T-helper 17 cell (primary cell): ENCODE measurements at regions not wholly inside any gene's neighbourhood (a gene's known extent, or its start where the extent isn't known, plus 50 kb on each side); places are given as distances from the start of the nearest gene placed in this dataset.

Experiments
- ATAC-seq: fragments of 150-1000 bp; cut with Tn5 transposase; 2 replicates; pipeline ENCODE4 v1.10.0; 2021; ENCODE audit warnings: mild to moderate bottlenecking, moderate library complexity
- DNase-seq, 3 donors: peaks; one replicate each; pipeline versions ENCODE4 v3.0.0 to v3.0.0-alpha.2; 2020 to 2021
- H3K9me3 ChIP-seq: one replicate; pipeline ENCODE4 v1.7.0; 2013; ENCODE audit warnings: low read length, mild to moderate bottlenecking; ENCODE audit not compliant: control insufficient read depth, poor library complexity, severe bottlenecking
- H3K27ac Mint-ChIP-seq: one replicate; pipeline ENCODE4 v1.8.0; 2022; ENCODE audit warnings: mild to moderate bottlenecking, moderate library complexity, mixed read lengths
- H3K27me3 Mint-ChIP-seq: one replicate; pipeline ENCODE4 v1.8.0; 2022; ENCODE audit warnings: mixed read lengths
- H3K36me3 Mint-ChIP-seq: one replicate; pipeline ENCODE4 v1.8.0; 2022; ENCODE audit warnings: low read depth, mixed read lengths
- H3K4me1 Mint-ChIP-seq: one replicate; pipeline ENCODE4 v1.8.0; 2022; ENCODE audit warnings: mild to moderate bottlenecking, mixed read lengths
- H3K4me3 Mint-ChIP-seq: one replicate; pipeline ENCODE4 v1.8.0; 2022; ENCODE audit warnings: mild to moderate bottlenecking, moderate library complexity, mixed read lengths

DNA sequence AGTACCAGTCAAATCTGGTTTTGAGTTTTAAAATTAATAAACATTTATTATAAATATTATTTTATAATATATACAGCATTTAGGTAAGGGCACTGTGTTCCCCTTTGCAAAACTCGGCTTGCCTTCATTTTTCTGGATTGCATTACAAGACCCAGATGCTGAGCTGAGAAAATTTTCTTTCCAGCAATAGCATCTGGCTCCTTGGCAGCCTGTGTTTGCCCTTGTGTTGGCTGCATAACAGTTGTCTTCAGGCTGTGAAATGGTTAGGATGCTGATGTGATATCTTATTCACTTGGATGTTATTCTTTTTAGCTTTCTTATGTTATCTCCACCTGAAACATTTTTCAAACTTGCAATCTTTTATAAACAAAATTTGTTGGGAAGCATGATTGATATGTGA, 784.4 kb downstream of the DACH1 start:
- Mint-ChIP-seq H3K27ac (no peak overlapping the region), H3K4me3 (no peak overlapping the region), H3K4me1 (no peaks in the 10 kb centered on the region), H3K27me3 (no peaks in the 10 kb centered on the region), H3K36me3 (no peaks in the 10 kb centered on the region)
- DNase-seq, result no peak
- no peak for ATAC-seq
- H3K9me3 ChIP-seq, result no peaks in the 10 kb centered on the region

- ATAC-seq, result no peak
- Mint-ChIP-seq H3K27me3 (no peaks in the 10 kb centered on the region), H3K27ac (no peak overlapping the region), H3K4me1 (no peaks in the 10 kb centered on the region), H3K36me3 (no peaks in the 10 kb centered on the region), H3K4me3 (no peak overlapping the region)
- DNase-seq, result no peak
- H3K9me3 ChIP-seq, result no peaks in the 10 kb centered on the region
Measured at GRCh38 chr13:71079638-71080037, 787.4 kb downstream of the DACH1 start.

DNA sequence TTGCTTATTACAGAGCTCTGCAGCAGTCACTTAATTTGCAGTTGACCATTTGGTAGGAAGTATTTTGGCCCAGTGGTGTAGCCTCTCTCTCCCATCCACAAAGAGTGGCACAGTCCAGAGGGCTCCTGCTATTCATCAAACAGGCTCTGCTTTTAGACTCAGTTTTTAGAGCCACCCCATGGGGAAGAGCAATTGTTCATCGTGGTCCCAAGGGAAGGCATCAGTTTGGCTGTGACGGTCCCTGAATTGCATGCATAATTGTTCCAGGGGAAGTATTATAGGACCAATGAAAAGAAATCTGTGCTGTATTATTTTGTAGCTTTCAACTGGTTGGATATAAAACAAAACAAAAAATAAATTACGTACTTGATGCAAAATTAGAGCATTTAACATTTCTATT, 799.0 kb downstream of the DACH1 start:
- ATAC-seq (no peak), DNase-seq (no peak)
- Mint-ChIP-seq H3K4me3 (no peak overlapping the region), H3K27ac (no peak overlapping the region), H3K36me3 (no peaks in the 10 kb centered on the region), H3K27me3 (no peaks in the 10 kb centered on the region), H3K4me1 (no peaks in the 10 kb centered on the region)
- H3K9me3 ChIP-seq, result no peaks in the 10 kb centered on the region

- Mint-ChIP-seq H3K27ac (no peak overlapping the region), H3K36me3 (no peaks in the 10 kb centered on the region), H3K27me3 (no peaks in the 10 kb centered on the region), H3K4me1 (no peaks in the 10 kb centered on the region), H3K4me3 (no peak overlapping the region)
- ATAC-seq (no peak), DNase-seq (no peak)
- H3K9me3 ChIP-seq, result no peaks in the 10 kb centered on the region
Measured at GRCh38 chr13:71067165-71067815, 799.7 kb downstream of the DACH1 start.

- no peaks in the 10 kb centered on the region for H3K9me3 ChIP-seq
- Mint-ChIP-seq H3K36me3 (no peaks in the 10 kb centered on the region), H3K27me3 (no peaks in the 10 kb centered on the region), H3K27ac (no peak overlapping the region), H3K4me3 (no peak overlapping the region), H3K4me1 (no peaks in the 10 kb centered on the region)
- DNase-seq (no peak), ATAC-seq (no peak)
Measured at GRCh38 chr13:71056581-71056980, 810.4 kb downstream of the DACH1 start.

- no peaks in the 10 kb centered on the region for H3K27me3 Mint-ChIP-seq
- no peaks in the 10 kb centered on the region for H3K9me3 ChIP-seq
- no peak for DNase-seq
- ATAC-seq, result no peak
- no peaks in the 10 kb centered on the region for H3K4me1 Mint-ChIP-seq
- no peaks in the 10 kb centered on the region for H3K36me3 Mint-ChIP-seq
- H3K4me3 Mint-ChIP-seq, result no peak overlapping the region
- H3K27ac Mint-ChIP-seq, result no peak overlapping the region
Measured at GRCh38 chr13:71055644-71056043, 811.4 kb downstream of the DACH1 start.

- DNase-seq (no peak), ATAC-seq (no peak)
- Mint-ChIP-seq H3K27me3 (no peaks in the 10 kb centered on the region), H3K4me1 (no peaks in the 10 kb centered on the region), H3K27ac (no peak overlapping the region), H3K4me3 (no peak overlapping the region), H3K36me3 (no peaks in the 10 kb centered on the region)
- no peaks in the 10 kb centered on the region for H3K9me3 ChIP-seq
Measured at GRCh38 chr13:71055047-71055446, 812.0 kb downstream of the DACH1 start.

DNA sequence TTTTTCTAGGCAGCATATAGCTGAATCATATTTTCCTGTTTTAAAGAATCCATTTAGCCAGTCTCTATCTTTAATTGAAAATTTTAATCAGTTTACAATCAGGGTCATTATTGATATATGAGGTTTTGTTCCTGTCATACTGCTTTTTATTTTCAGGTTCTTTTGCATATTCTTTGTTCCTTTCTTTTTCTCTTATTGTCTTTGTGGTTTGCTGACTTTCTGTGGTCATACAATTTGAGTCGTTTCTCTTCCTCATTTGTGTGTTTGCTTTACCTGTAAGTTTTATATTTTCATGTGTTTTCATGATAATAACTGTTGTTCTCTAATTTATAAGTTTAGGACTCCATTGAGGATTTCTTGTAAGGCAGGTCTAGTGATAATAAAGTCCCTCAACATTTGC, 812.6 kb downstream of the DACH1 start:
- no peaks in the 10 kb centered on the region for H3K4me1 Mint-ChIP-seq
- H3K4me3 Mint-ChIP-seq, result no peak overlapping the region
- DNase-seq (no peak), ATAC-seq (no peak)
- no peaks in the 10 kb centered on the region for H3K9me3 ChIP-seq
- no peak overlapping the region for H3K27ac Mint-ChIP-seq
- H3K27me3 Mint-ChIP-seq, result no peaks in the 10 kb centered on the region
- no peaks in the 10 kb centered on the region for H3K36me3 Mint-ChIP-seq

GRCh38 chr13:71051573-71051972, 815.4 kb downstream of the DACH1 start:
- Mint-ChIP-seq H3K27me3 (no peaks in the 10 kb centered on the region), H3K36me3 (no peaks in the 10 kb centered on the region), H3K4me3 (no peak overlapping the region), H3K4me1 (no peaks in the 10 kb centered on the region), H3K27ac (no peak overlapping the region)
- no peaks in the 10 kb centered on the region for H3K9me3 ChIP-seq
- ATAC-seq (no peak), DNase-seq (no peak)

- no peaks in the 10 kb centered on the region for H3K27me3 Mint-ChIP-seq
- H3K36me3 Mint-ChIP-seq, result no peaks in the 10 kb centered on the region
- H3K4me1 Mint-ChIP-seq, result no peaks in the 10 kb centered on the region
- DNase-seq, result no peak
- peaks cover 3% of the 10 kb centered on the region for H3K9me3 ChIP-seq
- H3K27ac Mint-ChIP-seq, result no peak overlapping the region
- no peak for ATAC-seq
- no peak overlapping the region for H3K4me3 Mint-ChIP-seq
Measured at GRCh38 chr13:71046360-71047079, 820.5 kb downstream of the DACH1 start.

GRCh38 chr13:71045101-71045500, 821.9 kb downstream of the DACH1 start:
- Mint-ChIP-seq H3K4me1 (no peaks in the 10 kb centered on the region), H3K27ac (no peak overlapping the region), H3K4me3 (no peak overlapping the region), H3K27me3 (no peaks in the 10 kb centered on the region), H3K36me3 (no peaks in the 10 kb centered on the region)
- peaks cover 3% of the 10 kb centered on the region for H3K9me3 ChIP-seq
- ATAC-seq (no peak), DNase-seq (no peak)

DNA sequence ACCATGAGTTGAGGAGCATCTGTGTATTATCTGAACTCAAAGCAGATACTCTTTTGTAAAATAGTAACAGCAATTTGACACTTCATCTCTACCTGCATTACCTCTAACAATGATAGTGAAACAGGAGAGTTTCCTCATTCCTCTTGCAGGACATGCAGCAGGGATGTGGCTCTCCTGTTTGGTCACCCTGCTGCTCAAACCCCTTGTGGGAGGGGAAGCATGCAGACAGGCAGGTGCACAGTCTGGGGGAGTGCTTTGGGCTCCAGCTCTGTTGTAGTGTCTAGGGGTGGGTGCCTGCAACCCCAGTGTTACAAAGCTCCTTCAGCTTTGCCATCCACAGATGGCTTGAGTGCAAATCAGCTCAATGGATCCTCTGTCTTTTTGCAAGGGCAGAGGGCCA, 827.6 kb downstream of the DACH1 start:
- ATAC-seq, result no peak
- no peaks in the 10 kb centered on the region for H3K36me3 Mint-ChIP-seq
- H3K4me1 Mint-ChIP-seq, result no peaks in the 10 kb centered on the region
- DNase-seq, result no peak
- H3K27me3 Mint-ChIP-seq, result no peaks in the 10 kb centered on the region
- no peak overlapping the region for H3K4me3 Mint-ChIP-seq
- no peak overlapping the region for H3K27ac Mint-ChIP-seq
- H3K9me3 ChIP-seq, result no peaks in the 10 kb centered on the region

DNA sequence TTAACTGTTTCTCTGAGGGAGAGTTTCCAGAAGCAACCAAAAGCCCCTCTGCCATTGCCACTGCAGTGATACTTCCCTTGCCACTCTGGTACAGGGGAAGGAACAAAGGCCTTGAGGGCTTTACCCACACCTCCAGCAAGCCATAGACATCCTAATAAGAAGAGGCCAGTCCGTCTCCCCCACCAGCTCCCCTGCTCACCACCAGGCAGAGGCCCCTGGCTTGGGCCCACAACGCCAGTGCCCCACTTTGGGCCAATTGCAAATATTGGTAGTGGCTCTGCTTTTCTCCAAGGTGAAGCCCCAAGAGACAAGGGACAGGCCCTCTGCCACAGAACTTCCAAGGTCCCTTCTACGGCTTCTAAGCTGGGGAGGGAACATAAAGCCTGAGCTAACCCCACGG, 833.0 kb downstream of the DACH1 start:
- no peak for DNase-seq
- no peaks in the 10 kb centered on the region for H3K9me3 ChIP-seq
- Mint-ChIP-seq H3K27ac (no peak overlapping the region), H3K4me1 (no peaks in the 10 kb centered on the region), H3K4me3 (no peak overlapping the region), H3K27me3 (no peaks in the 10 kb centered on the region), H3K36me3 (no peaks in the 10 kb centered on the region)
- ATAC-seq, result no peak

DNA sequence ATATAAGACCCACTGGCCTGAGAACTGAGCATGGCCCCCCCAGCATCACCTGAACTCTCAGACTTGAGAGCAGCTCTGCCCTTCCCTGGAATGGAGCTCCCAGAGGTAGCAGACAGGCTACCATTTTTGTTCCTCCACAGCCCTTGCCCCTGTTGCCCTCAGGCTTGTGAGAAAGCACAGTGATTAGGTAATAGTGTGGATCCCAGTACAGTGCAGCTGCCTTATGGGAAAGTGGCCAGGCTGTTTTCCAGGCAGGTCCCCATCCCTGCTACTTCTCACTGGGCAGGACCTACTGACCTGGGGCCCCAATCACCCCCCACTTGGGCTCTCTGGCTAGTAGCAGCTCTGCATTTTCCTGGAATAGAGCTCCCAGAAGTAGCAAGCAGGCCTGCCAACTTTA, 834.0 kb downstream of the DACH1 start:
- no peaks in the 10 kb centered on the region for H3K9me3 ChIP-seq
- no peaks in the 10 kb centered on the region for H3K36me3 Mint-ChIP-seq
- H3K4me1 Mint-ChIP-seq, result no peaks in the 10 kb centered on the region
- H3K27ac Mint-ChIP-seq, result no peak overlapping the region
- H3K27me3 Mint-ChIP-seq, result no peaks in the 10 kb centered on the region
- DNase-seq (no peak), ATAC-seq (no peak)
- no peak overlapping the region for H3K4me3 Mint-ChIP-seq
